ENCODE measurements at regions not wholly inside any gene's neighbourhood (a gene's known extent, or its start where the extent isn't known, plus 50 kb on each side); places are given as distances from the start of the nearest gene placed in this dataset.

DNA sequence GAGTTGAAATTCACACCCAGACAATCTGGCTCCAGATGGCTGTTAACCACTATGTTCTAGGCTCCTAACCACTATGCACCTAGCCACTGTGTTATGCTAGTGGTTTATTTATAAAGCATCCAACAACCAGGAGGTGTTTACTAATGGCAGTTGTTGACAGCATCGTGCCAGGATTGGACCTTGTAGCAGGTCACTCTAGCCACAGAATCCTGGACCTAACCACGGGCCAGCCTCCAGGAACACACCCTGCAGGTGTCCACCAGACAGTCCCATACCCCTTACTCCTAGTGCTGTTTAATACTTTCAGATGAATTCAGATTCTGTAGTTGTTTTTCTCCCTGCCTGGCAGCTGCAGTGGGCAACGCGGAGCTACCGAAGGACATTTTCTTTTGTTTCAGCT, 109.4 kb upstream of the MYL2 start:
- Mint-ChIP-seq H3K4me3 (no peak overlapping the region), H3K9me3 (ENCODE audit: insufficient read depth) (no peaks in the 10 kb centered on the region), H3K4me1 (peaks cover 1% of the 10 kb centered on the region), H3K27me3 (peaks cover 67% of the 10 kb centered on the region), H3K27ac (no peak overlapping the region)
- Histone ChIP-seq H3K4me3 (ENCODE audit: control extremely low read depth in 1 of 5, extremely low read depth in 1 of 5, insufficient read depth in 1 of 5, low read depth in 2 of 5, low read length in 4 of 5) (no peak overlapping the region), H3K4me2 (replicated peaks; ENCODE audit: low read depth, low read length, poor library complexity, severe bottlenecking) (no peak overlapping the region), H3K79me2 (ENCODE audit: control insufficient read depth, insufficient read depth, low read length) (no peaks in the 10 kb centered on the region), H3K4me1 (ENCODE audit: control insufficient read depth in 2 of 2, insufficient read depth in 2 of 2, low read length in 2 of 2) (peaks cover 6 to 7% of the 10 kb centered on the region in 2 donors), H3K9me3 (ENCODE audit: control extremely low read depth in 1 of 3, control insufficient read depth in 2 of 3, insufficient read depth in 1 of 3, low read length in 2 of 3) (no peaks in the 10 kb centered on the region), H2AFZ (ENCODE audit: insufficient read depth, low read depth, low read length, poor library complexity, severe bottlenecking) (no peak overlapping the region), H3K36me3 (replicated peaks in 1 of 2; ENCODE audit: control extremely low read depth in 1 of 2, control insufficient read depth in 1 of 2, extremely low read depth in 1 of 2, insufficient read depth in 2 of 2, low read length in 1 of 2) (no peaks in the 10 kb centered on the region), H3K27ac (ENCODE audit: low read length in 2 of 2) (no peak overlapping the region), H3K27me3 (replicated peaks in 1 of 4; ENCODE audit: control extremely low read depth in 1 of 4, control insufficient read depth in 3 of 4, insufficient read depth in 4 of 4, low read length in 3 of 4) (peaks cover 0 to 39% (median 28%) of the 10 kb centered on the region in 4 experiments), H3K9ac (ENCODE audit: low read length) (no peak overlapping the region), H4K20me1 (ENCODE audit: control insufficient read depth, insufficient read depth, low read length, poor library complexity, severe bottlenecking) (no peaks in the 10 kb centered on the region)
- ATAC-seq (ENCODE audit: low read depth) (no peak), DNase-seq (no peak)
- intact Hi-C loops (cut with micrococcal nuclease), result no loop called here
- POLR2A ChIA-PET, result no interaction called here
- CTCF ChIA-PET, result no interaction called here
- TF ChIP-seq, protein P1, sequence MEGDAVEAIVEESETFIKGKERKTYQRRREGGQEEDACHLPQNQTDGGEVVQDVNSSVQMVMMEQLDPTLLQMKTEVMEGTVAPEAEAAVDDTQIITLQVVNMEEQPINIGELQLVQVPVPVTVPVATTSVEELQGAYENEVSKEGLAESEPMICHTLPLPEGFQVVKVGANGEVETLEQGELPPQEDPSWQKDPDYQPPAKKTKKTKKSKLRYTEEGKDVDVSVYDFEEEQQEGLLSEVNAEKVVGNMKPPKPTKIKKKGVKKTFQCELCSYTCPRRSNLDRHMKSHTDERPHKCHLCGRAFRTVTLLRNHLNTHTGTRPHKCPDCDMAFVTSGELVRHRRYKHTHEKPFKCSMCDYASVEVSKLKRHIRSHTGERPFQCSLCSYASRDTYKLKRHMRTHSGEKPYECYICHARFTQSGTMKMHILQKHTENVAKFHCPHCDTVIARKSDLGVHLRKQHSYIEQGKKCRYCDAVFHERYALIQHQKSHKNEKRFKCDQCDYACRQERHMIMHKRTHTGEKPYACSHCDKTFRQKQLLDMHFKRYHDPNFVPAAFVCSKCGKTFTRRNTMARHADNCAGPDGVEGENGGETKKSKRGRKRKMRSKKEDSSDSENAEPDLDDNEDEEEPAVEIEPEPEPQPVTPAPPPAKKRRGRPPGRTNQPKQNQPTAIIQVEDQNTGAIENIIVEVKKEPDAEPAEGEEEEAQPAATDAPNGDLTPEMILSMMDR (IDR thresholded peaks at IDR 0.05), result no peak
- TF ChIP-seq EZH2 (IDR thresholded peaks at IDR 0.05; ENCODE audit: borderline replicate concordance, insufficient read depth, low read depth, low read length, poor library complexity, severe bottlenecking), result no peak
- WGBS (ENCODE audit: insufficient coverage), result 65% methylated on average over 2 of the region's 5 CpGs

DNA sequence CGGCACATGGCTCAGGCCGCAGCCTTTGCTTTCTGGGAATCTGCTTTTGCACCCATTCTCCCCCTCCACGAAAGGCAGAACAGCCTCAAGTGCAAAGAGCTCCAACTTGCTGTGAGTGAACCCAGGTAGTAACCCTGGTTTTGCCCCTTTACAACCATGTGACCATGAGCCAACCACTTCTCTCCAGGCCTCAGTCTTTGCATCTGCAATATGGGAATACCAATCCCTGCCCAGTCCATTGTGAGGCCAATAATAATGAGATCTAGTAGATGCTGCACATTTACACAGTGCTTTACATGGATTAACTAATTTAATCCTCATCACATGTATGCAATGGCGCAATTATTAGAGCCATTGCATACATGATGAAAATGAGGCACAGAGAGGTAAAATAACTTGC, 108.9 kb upstream of the MYL2 start:
- POLR2A ChIA-PET, result no interaction called here
- CTCF ChIA-PET, result no interaction called here
- 96% methylated on average over 3 of the region's 4 CpGs for WGBS (ENCODE audit: insufficient coverage)

More for the DNA sequence above, 108.9 kb upstream of the MYL2 start:
- Histone ChIP-seq H2AFZ (ENCODE audit: insufficient read depth, low read depth, low read length, poor library complexity, severe bottlenecking) (no peak overlapping the region), H3K27me3 (replicated peaks in 1 of 4; ENCODE audit: control extremely low read depth in 1 of 4, control insufficient read depth in 3 of 4, insufficient read depth in 4 of 4, low read length in 3 of 4) (peaks cover 0 to 39% (median 29%) of the 10 kb centered on the region in 4 experiments), H3K36me3 (replicated peaks in 1 of 2; ENCODE audit: control extremely low read depth in 1 of 2, control insufficient read depth in 1 of 2, extremely low read depth in 1 of 2, insufficient read depth in 2 of 2, low read length in 1 of 2) (no peaks in the 10 kb centered on the region), H3K9me3 (ENCODE audit: control extremely low read depth in 1 of 3, control insufficient read depth in 2 of 3, insufficient read depth in 1 of 3, low read length in 2 of 3) (no peaks in the 10 kb centered on the region), H3K4me2 (replicated peaks; ENCODE audit: low read depth, low read length, poor library complexity, severe bottlenecking) (no peak overlapping the region), H3K9ac (ENCODE audit: low read length) (no peak overlapping the region), H3K4me3 (ENCODE audit: control extremely low read depth in 1 of 5, extremely low read depth in 1 of 5, insufficient read depth in 1 of 5, low read depth in 2 of 5, low read length in 4 of 5) (no peak overlapping the region), H3K27ac (ENCODE audit: low read length in 2 of 2) (no peak overlapping the region), H3K4me1 (ENCODE audit: control insufficient read depth in 2 of 2, insufficient read depth in 2 of 2, low read length in 2 of 2) (peaks cover 6 to 7% of the 10 kb centered on the region in 2 donors), H4K20me1 (ENCODE audit: control insufficient read depth, insufficient read depth, low read length, poor library complexity, severe bottlenecking) (no peaks in the 10 kb centered on the region), H3K79me2 (ENCODE audit: control insufficient read depth, insufficient read depth, low read length) (no peaks in the 10 kb centered on the region)
- intact Hi-C loops (cut with micrococcal nuclease), result no loop called here
- H3K9me3 Mint-ChIP-seq (ENCODE audit: insufficient read depth), result no peaks in the 10 kb centered on the region
- DNase-seq (no peak), ATAC-seq (ENCODE audit: low read depth) (no peak)
- peaks cover 1% of the 10 kb centered on the region for H3K4me1 Mint-ChIP-seq
- H3K27me3 Mint-ChIP-seq, result peaks cover 72% of the 10 kb centered on the region
- H3K27ac Mint-ChIP-seq, result no peak overlapping the region
- no peak overlapping the region for H3K4me3 Mint-ChIP-seq
- no peak for TF ChIP-seq EZH2 (IDR thresholded peaks at IDR 0.05; ENCODE audit: borderline replicate concordance, insufficient read depth, low read depth, low read length, poor library complexity, severe bottlenecking)
- TF ChIP-seq, protein P1 (IDR thresholded peaks at IDR 0.05), result no peak
